H9 (cell line): ENCODE measurements at regions not wholly inside any gene's neighbourhood (a gene's known extent, or its start where the extent isn't known, plus 50 kb on each side); places are given as distances from the start of the nearest gene placed in this dataset.

ENCODE experiments used
- DNase-seq: peaks from one replicate; pipeline ENCODE4 v3.0.0-alpha.2; 2017
- H2AFZ ChIP-seq: one replicate; pipeline ENCODE4 v1.6.1; 2013; ENCODE audit warnings: mild to moderate bottlenecking, low read length, control low read depth, moderate library complexity
- H2AK5ac ChIP-seq: 2 replicates; pipeline ENCODE4 v1.6.1; 2013; ENCODE audit warnings: low read length, control low read depth, mixed read lengths; ENCODE audit not compliant: insufficient read length
- H2BK120ac ChIP-seq: one replicate; pipeline ENCODE4 v1.6.1; 2013; ENCODE audit warnings: low read depth, mild to moderate bottlenecking, low read length, control low read depth, inconsistent platforms; ENCODE audit not compliant: poor library complexity, severe bottlenecking
- H2BK12ac ChIP-seq: 2 replicates; pipeline ENCODE4 v1.6.1; 2013; ENCODE audit warnings: low read length, control low read depth, mixed read lengths, low read depth; ENCODE audit not compliant: insufficient read length
- H2BK15ac ChIP-seq: 2 replicates; pipeline ENCODE4 v1.6.1; 2013; ENCODE audit warnings: low read depth, low read length, control low read depth
- H2BK20ac ChIP-seq: one replicate; pipeline ENCODE4 v1.6.1; 2013; ENCODE audit warnings: low read depth, mild to moderate bottlenecking, low read length, control low read depth, inconsistent platforms; ENCODE audit not compliant: poor library complexity, severe bottlenecking
- H2BK5ac ChIP-seq: 2 replicates; pipeline ENCODE4 v1.6.1; 2013; ENCODE audit warnings: low read length, control low read depth, mixed read lengths; ENCODE audit not compliant: insufficient read length
- H3K14ac ChIP-seq: 2 replicates; pipeline ENCODE4 v1.6.1; 2013; ENCODE audit warnings: low read length, control low read depth; ENCODE audit not compliant: insufficient read depth
- H3K18ac ChIP-seq: 2 replicates; pipeline ENCODE4 v1.6.1; 2013; ENCODE audit warnings: low read depth, mild to moderate bottlenecking, mixed read lengths, low read length, control low read depth; ENCODE audit not compliant: insufficient read length
- H3K23ac ChIP-seq: 2 replicates; pipeline ENCODE4 v1.6.1; 2013; ENCODE audit warnings: low read length, control low read depth, mixed read lengths, low read depth; ENCODE audit not compliant: insufficient read length
- H3K23me2 ChIP-seq: 2 replicates; pipeline ENCODE4 v1.6.1; 2013; ENCODE audit warnings: low read depth, mild to moderate bottlenecking, mixed read lengths, low read length, control low read depth; ENCODE audit not compliant: insufficient read length, poor library complexity, severe bottlenecking
- H3K27ac ChIP-seq: 2 replicates; pipeline ENCODE4 v1.5.1; 2013; ENCODE audit warnings: low read length, control low read depth, mixed read lengths, low read depth; ENCODE audit not compliant: insufficient read length
- H3K27me3 ChIP-seq: 2 replicates; pipeline ENCODE4 v1.6.1; 2013; ENCODE audit warnings: low read length, control low read depth, inconsistent platforms; ENCODE audit not compliant: insufficient read depth
- H3K4ac ChIP-seq: 2 replicates; pipeline ENCODE4 v1.6.1; 2013; ENCODE audit warnings: low read depth, mild to moderate bottlenecking, control low read depth, inconsistent platforms, low read length, moderate library complexity
- H3K4me1 ChIP-seq: 2 replicates; pipeline ENCODE4 v1.6.1; 2013; ENCODE audit warnings: low read length, control low read depth, inconsistent platforms; ENCODE audit not compliant: insufficient read depth
- H3K4me2 ChIP-seq: 2 replicates; pipeline ENCODE4 v1.6.1; 2013; ENCODE audit warnings: low read length, control low read depth, mixed read lengths; ENCODE audit not compliant: insufficient read length, insufficient read depth
- H3K56ac ChIP-seq: 2 replicates; pipeline ENCODE4 v1.6.1; 2013; ENCODE audit warnings: low read depth, mild to moderate bottlenecking, mixed read lengths, low read length, control low read depth; ENCODE audit not compliant: insufficient read length
- H3K79me1 ChIP-seq: 2 replicates; pipeline ENCODE4 v1.6.1; 2013; ENCODE audit warnings: low read depth, mild to moderate bottlenecking, moderate library complexity, low read length, control low read depth, inconsistent platforms; ENCODE audit not compliant: insufficient read depth, poor library complexity, severe bottlenecking
- H3K79me2 ChIP-seq: 2 replicates; pipeline ENCODE4 v1.6.1; 2013; ENCODE audit warnings: low read length, control low read depth, inconsistent platforms; ENCODE audit not compliant: insufficient read depth
- H3K9ac ChIP-seq: 2 replicates; pipeline ENCODE4 v1.6.1; 2013; ENCODE audit warnings: low read length, control low read depth, mixed read lengths; ENCODE audit not compliant: insufficient read length; ENCODE audit errors: extremely low read depth
- H3K9me3 ChIP-seq: one replicate; pipeline ENCODE4 v1.6.1; 2013; ENCODE audit warnings: low read depth, low read length, inconsistent platforms; ENCODE audit not compliant: control insufficient read depth
- H3T11ph ChIP-seq: one replicate; pipeline ENCODE4 v1.6.1; 2013; ENCODE audit warnings: mild to moderate bottlenecking, low read length, control low read depth, inconsistent platforms
- H4K20me1 ChIP-seq: one replicate; pipeline ENCODE4 v1.6.1; 2013; ENCODE audit not compliant: control insufficient read depth, insufficient read length, insufficient read depth
- H4K5ac ChIP-seq: 2 replicates; pipeline ENCODE4 v1.6.1; 2013; ENCODE audit warnings: low read depth, mild to moderate bottlenecking, mixed read lengths, low read length, control low read depth; ENCODE audit not compliant: insufficient read length
- H4K8ac ChIP-seq: replicated peaks from 2 replicates; pipeline ENCODE4 v1.6.1; 2013; ENCODE audit warnings: low read length, control low read depth, mixed read lengths, low read depth; ENCODE audit not compliant: insufficient read length
- H4K91ac ChIP-seq: 2 replicates; pipeline ENCODE4 v1.6.1; 2013; ENCODE audit warnings: low read depth, mild to moderate bottlenecking, moderate library complexity, mixed read lengths, low read length, control low read depth; ENCODE audit not compliant: insufficient read length
- H3K27ac Mint-ChIP-seq, 3 experiments: 2 replicates in 2 of 3; 3 replicates in 1 of 3; pipeline ENCODE4 v1.8.0; 2020 to 2021; ENCODE audit warnings: mixed read lengths in 3 of 3, mild to moderate bottlenecking in 1 of 3, moderate library complexity in 1 of 3
- H3K27me3 Mint-ChIP-seq: 2 replicates; pipeline ENCODE4 v1.8.0; 2021; ENCODE audit warnings: low read depth, mild to moderate bottlenecking, moderate library complexity, mixed read lengths
- H3K36me3 Mint-ChIP-seq, 3 experiments: 2 replicates in 2 of 3; 3 replicates in 1 of 3; pipeline ENCODE4 v1.8.0; 2020 to 2021; ENCODE audit warnings: low read depth in 3 of 3, mixed read lengths in 3 of 3; ENCODE audit not compliant: insufficient read depth in 1 of 3
- H3K4me1 Mint-ChIP-seq, 2 experiments: 2 replicates each; pipeline ENCODE4 v1.8.0; 2020; ENCODE audit warnings: mixed read lengths in 2 of 2
- H3K4me3 Mint-ChIP-seq, 2 experiments: 2 replicates in 1 of 2; 3 replicates in 1 of 2; pipeline ENCODE4 v1.8.0; 2020 to 2021; ENCODE audit warnings: mild to moderate bottlenecking in 2 of 2, mixed read lengths in 2 of 2, moderate library complexity in 1 of 2
- H3K9me3 Mint-ChIP-seq, 2 experiments: 2 replicates in 1 of 2; 3 replicates in 1 of 2; pipeline ENCODE4 v1.8.0; 2020; ENCODE audit warnings: mild to moderate bottlenecking in 2 of 2, mixed read lengths in 2 of 2, moderate library complexity in 1 of 2
- CTCF ChIP-seq: fragments of 200-600 bp; sonication (generic); conservative IDR thresholded peaks from 3 replicates; pipeline ENCODE4 v1.8.0; 2021; ENCODE audit warnings: antibody characterized with exemption, mild to moderate bottlenecking
- WGBS: extraction: QIAGEN DNeasy Blood & Tissue Kit; methylation state at CpG from one replicate; pipeline ENCODE4 v1.1.7; 2013; ENCODE audit warnings: missing lambda C conversion rate, low lambda C conversion rate, mixed read lengths; ENCODE audit not compliant: insufficient read length; ENCODE audit errors: extremely low coverage; 5-methylcytosine and 5-hydroxymethylcytosine counted together

GRCh38 chr20:63129991-63130657 lies 85.8 kb downstream of the YTHDF1 start:
- H3T11ph ChIP-seq = no peak overlapping the region
- no peak overlapping the region for H3K23ac ChIP-seq

More at GRCh38 chr20:63129991-63130657, 85.8 kb downstream of the YTHDF1 start:
- no peak overlapping the region for H2BK5ac ChIP-seq
- H4K20me1 ChIP-seq = no peaks in the 10 kb centered on the region
- no CpG with 5 or more reads among the region's 28 CpGs for WGBS
- Mint-ChIP-seq H3K4me1 (peaks cover 19 to 24% of the 10 kb centered on the region in 2 experiments), H3K27ac (0 out of 7 replicates have a peak overlapping the region, but pooled peaks of 1 of the 3 experiments have one; percentile 34), H3K27me3 (peaks cover 18% of the 10 kb centered on the region), H3K4me3 (peak overlapping the region; percentile 41 to 54; a peak in 3 of 5 replicates), H3K36me3 (no peaks in the 10 kb centered on the region), H3K9me3 (no peaks in the 10 kb centered on the region)
- no peak overlapping the region for H2BK20ac ChIP-seq
- no peak overlapping the region for H3K9ac ChIP-seq
- H3K23me2 ChIP-seq = no peaks in the 10 kb centered on the region
- peaks cover 4% of the 10 kb centered on the region; the same call in 1 of the 2 replicates for H3K4me1 ChIP-seq
- H3K27me3 ChIP-seq = no peaks in the 10 kb centered on the region
- H2BK12ac ChIP-seq = no peak overlapping the region
- no peak overlapping the region for H2AFZ ChIP-seq
- no peak overlapping the region for H4K91ac ChIP-seq
- H3K27ac ChIP-seq = no peak overlapping the region
- H3K56ac ChIP-seq = no peak overlapping the region
- no peaks in the 10 kb centered on the region for H3K79me2 ChIP-seq
- TF ChIP-seq CTCF = peak; percentile 59; the same call in 2 of the 3 replicates
- H3K79me1 ChIP-seq = no peaks in the 10 kb centered on the region
- H2AK5ac ChIP-seq = no peak overlapping the region
- H3K9me3 ChIP-seq = no peaks in the 10 kb centered on the region
- no peak overlapping the region for H2BK15ac ChIP-seq
- H3K14ac ChIP-seq = 0 out of 2 replicates have a peak overlapping the region, but pooled peaks have one; percentile 29
- no peak overlapping the region for H3K18ac ChIP-seq
- H4K5ac ChIP-seq = no peak overlapping the region
- no peak overlapping the region for H2BK120ac ChIP-seq
- no peak overlapping the region for H3K4me2 ChIP-seq
- peak; percentile 31 for DNase-seq
- no peak overlapping the region for H4K8ac ChIP-seq
- H3K4ac ChIP-seq = no peak overlapping the region
